CD1c-positive myeloid dendritic cell (primary cell): ENCODE measurements at regions not wholly inside any gene's neighbourhood (a gene's known extent, or its start where the extent isn't known, plus 50 kb on each side); places are given as distances from the start of the nearest gene placed in this dataset.

Experiments
- DNase-seq: peaks from one replicate; pipeline ENCODE4 v3.0.0-alpha.2; 2016; ENCODE audit errors: extremely low spot score

DNA sequence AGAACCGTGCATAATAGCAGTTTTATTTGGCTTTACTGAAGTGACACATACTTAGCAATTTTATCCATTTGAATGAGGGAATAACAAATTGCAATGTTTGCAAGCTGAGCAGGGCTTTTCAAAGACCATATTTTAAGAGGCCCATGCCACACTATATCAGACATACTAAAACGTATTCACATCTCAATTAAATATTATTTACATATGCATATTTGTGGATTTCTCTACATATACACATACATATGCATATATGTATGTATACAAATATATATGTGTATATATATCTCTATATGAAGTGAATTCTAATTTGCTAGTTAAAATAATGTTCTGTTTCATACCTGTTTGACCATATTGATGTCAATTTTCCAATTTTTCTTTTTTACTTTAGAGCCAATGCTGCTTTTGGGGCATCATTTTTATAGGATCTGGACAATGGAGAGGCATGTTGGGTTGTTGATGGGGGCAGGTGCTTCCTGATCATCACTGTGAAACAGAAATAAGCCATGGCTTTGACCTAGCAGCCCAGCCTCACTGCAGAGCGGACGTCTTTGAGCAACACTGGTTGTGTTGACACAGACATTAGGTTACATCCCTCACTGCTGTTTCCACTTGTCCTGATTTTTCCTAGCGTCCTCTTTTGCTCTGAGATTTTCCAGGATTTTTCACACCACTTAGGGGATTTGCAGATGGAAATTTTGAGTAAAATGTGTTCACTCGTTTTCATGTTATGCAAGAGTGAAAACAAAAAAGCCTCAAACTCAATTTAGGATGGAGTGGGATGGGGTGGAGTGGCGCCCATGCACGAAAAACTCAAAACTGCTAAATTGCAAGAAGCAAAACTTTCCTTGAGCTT lies 56.9 kb downstream of the RDH14 start:
- no peak for DNase-seq

DNA sequence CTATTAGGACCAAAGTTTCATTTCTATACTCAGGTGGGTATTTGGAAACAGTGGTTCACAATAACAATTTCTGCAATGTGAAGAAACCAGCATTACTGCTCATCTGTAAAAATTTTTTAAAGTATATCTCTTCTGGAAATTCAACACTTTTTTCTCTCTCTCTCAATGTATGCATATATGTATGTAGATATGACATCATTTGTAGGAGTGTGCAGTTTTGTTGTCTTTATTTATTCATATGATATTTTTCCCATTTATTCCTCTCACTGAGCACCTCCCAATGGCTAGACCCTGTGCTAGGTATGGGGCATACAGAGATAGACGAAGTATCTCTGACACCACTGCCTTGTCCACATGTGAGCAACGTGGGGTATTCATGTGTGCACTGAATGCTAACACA lies 58.3 kb downstream of the RDH14 start:
- no peak for DNase-seq

DNA sequence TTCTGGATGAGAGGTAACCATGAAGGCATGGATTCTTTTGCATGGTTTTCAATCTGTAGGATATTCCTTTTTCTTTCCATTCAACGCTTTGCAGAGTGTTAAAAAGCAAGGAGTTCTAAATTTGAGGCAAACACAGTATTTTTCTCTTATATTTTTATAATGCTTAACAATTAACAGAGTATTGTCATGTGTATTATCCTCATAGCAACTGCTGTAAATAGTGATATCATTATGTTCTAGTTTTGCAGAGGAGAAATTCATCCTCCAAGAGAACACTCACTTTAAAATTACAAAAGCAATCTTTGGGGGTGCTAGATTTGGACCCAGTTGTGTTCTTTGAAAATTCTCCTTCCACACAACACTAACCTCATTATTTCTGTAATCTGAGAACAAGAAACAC lies 58.7 kb downstream of the RDH14 start:
- no peak for DNase-seq

DNA sequence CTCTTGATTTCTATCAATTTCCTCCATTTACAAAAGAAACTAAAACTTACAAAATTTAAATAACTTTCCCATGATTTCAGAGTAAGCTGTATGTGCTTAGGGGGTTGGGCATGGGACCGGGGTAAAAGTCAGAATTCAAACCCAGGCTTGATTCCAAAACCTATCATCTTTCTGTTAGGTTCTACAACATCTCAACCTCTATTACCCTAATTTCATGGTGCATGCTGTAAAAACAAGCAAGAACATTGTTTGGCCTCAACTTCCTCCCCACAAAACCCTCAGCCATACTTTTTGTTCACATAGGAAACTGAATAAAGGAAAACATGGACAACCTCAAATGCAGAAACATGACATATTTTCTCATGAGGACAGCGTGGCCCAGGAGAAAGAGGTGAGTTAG lies 59.3 kb downstream of the RDH14 start:
- DNase-seq: no peak

DNA sequence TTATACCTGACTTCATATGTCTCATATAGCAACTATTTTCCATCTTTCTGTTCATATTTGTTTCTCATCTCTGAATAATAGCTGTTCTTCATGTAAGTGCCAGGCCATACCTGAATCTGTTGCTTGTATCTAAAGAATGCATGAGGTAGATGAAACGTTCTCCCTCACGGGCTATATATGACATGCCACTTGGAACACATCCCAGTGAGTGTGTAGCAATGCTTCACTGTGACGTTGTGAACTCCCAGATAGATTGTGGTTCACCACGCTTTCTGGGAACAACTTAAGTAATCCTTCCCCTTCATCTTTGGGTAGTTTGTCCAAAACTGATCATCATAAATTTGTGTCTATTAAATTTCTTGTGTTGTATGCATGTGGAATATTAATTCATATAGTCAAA lies 60.1 kb downstream of the RDH14 start:
- DNase-seq: no peak

DNA sequence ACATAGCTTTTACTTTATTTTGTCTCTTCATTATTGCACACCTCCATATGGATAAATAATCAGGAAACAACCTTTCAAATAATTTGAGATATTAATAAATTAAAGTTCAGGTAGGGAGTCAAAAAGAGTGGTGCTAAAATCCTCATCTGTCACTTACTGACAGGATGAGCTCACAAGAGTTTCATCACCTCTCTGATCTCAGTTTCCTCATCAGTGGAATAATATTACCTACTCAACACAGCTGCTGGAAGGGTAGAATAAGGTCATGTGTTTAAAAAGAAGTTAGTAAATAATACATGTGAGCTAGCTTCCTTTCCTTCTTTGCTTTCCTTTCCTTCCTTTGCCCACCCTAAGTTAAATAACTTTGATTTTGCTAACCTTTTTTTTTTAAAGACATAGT lies 61.9 kb downstream of the RDH14 start:
- no peak for DNase-seq

DNA sequence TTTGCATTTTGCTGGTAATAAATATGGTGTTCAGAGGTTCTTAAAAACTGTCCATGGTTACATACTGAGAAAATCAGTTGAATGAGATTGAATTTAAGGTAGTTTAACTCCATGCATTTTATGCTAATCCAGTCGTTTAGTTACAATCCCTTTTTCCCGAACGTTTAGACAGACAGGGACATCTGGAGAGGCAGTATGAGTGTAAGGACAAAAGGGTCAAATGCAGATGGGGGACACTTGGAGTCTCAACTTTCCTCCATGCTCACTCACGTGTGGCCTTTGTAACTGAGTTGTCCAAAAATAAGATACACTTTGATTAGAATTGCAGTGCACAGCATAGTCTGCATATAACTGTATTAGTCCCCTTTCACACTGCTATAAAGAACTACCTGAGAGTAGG lies 63.9 kb downstream of the RDH14 start:
- no peak for DNase-seq

DNA sequence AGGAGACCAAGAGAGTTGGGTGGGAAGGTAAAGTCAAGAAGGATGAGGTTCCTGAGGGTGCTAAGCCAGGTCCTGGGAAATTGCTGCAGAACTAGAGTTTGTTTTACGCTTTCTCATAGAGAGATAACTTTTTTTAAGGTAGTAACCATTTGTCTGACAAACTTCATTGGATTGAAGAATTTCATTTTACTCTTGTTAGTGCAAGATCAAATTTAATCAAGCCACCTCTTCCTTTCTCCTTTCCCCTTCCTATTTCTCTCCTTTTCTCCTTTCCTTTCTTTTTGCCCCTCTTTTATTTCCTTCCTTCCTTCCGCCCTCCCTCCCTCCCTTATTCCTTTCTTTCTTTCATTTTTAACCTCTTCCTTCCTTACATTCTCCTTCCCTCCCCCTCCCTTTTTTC lies 65.4 kb downstream of the RDH14 start:
- DNase-seq: no peak

DNA sequence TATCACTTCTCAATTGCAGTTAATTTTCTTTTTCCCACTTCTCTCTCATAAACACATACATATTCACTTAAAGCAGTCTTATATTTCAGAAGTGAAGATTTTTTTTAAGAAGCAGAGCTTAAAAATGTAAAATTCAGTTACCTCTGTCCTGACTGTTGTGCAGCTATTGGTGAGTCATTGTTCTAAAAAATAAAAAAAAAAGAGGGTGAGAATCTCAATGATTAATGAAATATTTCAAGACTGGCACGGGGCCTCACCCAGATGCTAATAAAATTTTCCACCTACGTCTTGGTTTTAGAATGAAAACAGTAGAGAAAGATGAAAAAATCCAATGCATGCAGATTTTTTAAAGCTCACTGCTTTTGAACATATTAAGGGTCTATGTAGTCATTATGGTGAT lies 67.7 kb downstream of the RDH14 start:
- no peak for DNase-seq

DNA sequence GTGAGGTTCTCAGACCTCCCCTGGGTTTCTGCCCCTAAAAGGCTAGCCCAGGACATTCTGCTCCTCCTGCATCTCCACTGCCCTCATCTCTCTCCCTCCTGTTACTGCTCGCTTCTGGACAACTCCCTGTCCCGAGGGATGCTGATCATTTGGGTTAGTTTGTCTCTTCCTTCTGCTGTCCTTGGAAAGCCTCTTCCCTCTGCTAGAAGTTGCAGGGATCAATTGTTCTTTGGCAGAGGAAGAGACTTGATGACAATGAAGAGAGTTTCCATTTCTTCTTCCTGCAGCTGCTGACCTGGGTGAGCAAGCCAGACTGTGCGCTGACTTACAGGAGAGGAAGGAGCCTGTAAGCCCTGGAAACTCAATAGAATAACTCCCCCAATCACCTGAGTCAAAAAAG lies 68.9 kb downstream of the RDH14 start:
- DNase-seq: no peak

DNA sequence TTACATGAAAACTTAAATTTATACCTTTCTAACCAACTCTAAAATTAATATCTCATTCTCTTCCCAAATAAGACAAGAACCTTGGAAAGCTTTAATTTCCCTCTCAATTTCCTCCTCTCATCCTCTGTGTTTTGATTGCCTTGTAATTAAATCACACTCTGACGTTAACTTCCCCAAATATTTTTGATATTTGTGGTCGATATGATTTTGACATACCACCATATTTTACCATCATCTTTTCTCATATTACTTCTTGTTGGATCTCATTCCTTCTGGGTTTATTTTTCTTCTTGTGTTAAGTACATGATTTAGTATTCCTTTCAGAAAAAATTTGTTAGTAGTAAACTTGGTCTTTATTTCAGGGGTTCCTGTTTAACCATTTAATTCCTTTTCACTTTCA lies 69.6 kb downstream of the RDH14 start:
- DNase-seq: no peak

DNA sequence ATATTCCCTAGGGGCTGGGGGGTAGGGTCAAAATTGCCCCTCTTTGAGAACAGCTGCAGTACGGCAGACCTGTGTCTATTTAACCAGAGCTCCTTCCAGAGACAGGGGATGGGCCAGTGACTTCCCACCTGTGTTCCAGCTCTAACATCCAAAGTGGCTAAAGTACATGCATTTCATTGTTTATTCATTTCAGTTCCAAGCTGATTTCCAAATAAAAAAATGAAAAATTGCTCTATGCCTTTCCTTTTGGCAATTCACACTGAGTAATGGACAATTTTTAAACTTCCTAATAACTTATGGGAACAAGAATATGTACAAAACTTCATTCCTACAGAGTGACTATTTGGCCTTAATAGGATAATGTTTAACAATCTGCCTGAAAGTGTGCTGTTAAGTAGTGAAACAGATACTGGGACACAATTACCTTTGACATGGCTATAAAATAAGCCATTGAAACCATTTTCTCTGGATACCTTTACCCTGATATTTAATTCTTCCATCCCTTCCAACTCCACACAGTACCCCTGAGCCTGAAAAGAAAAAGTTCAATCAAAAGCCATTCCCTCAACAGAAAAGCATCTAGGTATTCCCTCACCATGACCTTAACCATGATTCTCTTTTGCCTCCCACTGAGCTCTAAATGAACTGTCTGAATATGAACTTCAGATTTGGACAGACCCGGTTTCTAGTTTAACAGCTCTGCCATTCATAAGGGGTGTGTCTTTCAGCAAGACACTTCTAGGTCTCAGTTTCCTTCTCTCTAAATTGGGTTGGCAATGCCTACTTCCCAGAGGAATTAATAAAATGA lies 73.1 kb downstream of the RDH14 start:
- DNase-seq: no peak

DNA sequence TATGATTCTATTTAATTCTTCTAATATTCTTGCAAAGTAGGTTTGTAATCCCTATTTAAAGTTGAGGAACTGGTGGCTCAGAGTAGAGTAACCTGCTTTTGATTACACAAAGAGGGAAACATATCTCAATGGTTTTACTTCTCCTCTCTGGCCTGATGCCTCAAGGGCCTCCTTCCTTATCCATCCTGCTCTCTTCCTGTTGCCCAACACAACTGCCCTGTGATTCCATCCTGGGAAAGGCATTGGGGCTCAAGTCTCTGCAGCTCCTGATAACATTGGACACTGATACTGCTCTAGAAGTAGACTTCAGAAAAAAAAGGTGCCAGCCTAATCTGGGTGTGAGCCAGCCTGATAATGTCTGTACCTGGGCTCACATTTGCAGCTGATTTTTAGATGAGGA lies 75.8 kb downstream of the RDH14 start:
- no peak for DNase-seq

DNA sequence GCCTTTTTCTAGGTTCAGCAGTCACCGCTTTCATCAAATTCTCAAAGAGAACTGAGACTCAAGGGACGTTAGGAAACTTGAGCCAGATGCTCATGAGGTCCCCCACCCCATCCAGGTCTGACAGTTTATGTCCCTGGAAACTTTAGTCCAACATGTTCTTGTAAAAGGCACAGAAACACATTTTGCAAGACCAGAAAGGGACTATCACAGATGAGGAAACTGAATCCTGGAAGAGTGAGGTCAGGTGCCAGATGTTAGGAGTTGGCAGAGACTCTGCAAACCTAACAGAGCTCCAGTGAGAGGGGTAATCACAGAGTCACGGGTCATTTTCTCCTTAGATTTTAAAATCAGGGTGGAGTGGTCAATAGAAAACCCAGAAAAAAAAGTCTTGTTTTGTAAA lies 76.6 kb downstream of the RDH14 start:
- DNase-seq: no peak

DNA sequence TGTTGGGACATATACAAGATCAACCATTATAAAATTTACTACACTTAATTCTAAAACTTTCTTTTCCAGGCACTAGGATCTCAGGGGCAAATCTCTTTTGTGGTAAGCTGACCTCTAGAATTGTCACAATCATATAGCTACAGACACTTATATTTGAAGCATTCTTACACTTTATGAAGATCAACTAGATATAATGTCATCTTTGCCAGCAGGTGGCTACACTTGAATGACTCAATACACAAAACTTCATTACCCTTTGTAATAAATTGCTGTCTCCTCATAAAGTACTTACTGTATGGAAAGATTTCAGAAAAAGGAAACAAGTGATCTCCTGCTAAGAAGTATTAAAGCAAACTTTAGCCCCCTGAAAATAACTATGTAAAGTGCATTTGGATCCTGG lies 77.8 kb downstream of the RDH14 start:
- DNase-seq: no peak

DNA sequence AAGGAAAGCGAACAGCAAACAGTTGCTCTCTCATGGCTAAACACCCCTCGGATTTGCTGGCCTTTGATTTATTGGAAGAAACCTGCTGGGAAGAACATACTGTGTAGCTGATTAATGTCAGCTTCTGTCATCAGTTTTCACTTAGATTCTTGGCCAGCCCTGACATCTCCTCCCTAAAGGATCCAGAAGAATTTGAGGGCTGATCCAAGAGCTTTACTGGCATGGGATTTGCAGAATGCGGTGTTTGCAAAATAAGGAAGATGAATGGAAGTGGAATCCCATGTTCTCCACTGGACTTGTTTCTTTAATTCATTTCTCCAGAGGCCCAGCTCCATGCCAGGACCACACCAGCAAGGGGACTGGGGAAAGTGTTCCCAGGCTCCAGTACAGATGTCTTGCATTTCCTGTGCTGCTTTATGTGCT lies 80.5 kb downstream of the RDH14 start:
- no peak for DNase-seq

DNA sequence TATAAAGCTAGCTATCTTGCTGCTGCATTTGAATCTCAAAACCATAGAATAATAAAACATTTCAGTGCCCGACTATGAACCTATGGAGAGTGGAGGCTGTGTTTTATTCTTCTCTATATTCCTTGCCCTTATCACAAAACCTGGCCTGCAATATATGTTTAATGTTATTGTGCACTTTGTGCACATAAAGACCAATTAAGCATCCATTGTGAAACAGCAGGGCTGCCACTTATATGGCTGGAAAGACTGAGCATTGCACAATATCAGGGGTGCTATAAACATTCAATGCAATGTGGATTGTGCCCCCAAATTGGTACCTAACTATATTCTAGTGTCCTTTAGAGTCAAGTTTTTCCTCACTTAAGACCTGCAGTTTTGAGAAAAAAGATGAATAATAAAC lies 83.2 kb downstream of the RDH14 start:
- no peak for DNase-seq

DNA sequence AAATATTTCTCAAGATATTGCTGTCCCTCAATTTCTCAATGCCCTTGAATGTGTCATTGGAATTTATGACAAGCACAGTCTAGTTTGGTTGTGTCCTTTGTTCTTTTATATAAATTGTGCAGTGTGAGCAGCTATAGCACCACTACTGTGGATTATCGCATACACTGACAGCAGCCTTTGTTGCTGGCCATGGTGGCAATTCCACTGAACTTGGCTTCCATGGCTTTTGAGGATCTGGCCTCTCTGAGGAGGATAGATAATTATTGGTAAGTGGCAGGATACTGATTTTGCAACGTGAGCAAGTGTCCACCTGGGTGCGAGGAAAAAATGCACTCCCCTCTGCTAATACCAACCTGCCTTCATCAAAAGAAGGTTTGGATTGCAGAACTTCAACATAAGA lies 84.0 kb downstream of the RDH14 start:
- DNase-seq: no peak

DNA sequence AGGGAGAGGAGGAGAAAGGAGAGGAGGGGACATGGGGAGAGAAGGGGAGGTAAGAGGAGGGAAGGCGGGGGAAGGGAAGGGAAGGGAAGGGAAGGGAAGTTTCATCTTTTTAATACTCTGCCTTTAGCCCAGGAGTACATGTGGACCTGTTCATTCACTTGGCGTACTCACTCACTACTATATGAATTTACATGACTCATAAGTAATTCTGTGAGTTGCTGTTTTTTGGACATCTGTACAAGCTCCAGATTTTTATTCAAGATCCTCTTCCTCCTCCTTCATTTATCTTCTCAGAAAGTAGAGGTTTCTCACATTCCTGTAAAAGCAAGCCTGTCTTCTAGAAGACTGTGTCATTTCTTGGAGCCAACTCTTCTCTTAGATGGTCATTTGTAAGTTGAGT lies 84.6 kb downstream of the RDH14 start:
- DNase-seq: no peak

DNA sequence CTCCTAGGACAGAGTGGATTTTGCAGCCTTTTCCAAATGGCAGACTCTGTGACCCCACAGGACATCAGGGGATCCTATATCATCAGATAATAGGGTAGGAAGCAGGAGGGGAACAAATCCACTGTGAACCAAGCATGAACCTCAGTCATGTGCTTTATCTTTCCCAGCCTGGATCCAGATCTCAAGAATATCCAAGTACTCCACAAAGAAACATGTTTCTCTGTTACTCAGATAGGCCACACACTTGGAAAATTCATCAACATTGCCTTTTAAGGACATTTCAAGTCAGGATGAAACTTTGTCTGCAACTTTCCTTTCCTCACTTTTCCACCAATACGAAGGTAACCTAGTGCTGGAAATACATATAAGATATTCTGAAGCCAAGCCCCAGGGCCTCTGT lies 85.8 kb downstream of the RDH14 start:
- no peak for DNase-seq

DNA sequence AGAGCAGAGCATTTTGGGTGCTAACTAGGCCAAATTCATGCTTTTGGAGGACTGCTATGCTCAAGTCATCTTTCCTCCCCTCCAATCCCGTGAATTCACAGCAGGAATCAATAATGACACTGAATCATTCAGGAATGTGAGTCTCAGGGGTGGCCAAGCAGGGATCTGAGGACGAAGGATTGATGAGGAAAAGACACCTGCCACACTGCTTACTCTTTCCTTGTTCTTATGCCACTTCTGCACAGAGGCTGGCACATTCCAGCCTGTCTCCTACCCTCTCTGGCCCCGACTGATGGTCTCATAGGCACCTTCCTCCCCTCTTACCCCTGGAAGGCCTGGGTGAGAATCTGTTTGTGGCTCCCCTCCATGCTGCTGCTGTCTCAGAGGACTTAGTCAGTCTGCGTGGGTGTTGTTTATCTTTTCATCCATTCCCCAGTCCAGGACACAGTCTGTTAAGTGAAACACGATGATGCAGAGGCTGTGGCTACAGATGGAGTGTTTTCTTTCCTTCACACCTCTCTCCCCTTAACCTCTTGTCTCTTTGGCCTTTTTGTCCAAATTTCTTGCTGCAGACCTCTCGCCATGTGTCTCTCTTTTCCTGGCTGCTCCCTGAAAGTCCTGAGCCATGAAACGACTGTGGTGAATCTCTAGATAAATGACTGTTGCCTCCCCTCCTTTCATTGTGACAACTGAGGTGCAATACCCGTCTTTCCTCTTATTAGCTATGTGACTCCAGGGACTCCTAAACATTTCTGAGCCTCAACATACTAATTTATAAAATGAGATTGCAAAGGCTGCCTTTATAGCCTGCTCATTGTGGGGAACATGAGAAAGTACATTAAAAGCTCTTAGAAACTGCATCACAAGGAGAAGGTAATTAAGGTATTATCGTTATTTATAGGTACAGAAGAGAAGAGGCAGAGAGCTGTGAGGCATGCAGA lies 86.9 kb downstream of the RDH14 start:
- no peak for DNase-seq

DNA sequence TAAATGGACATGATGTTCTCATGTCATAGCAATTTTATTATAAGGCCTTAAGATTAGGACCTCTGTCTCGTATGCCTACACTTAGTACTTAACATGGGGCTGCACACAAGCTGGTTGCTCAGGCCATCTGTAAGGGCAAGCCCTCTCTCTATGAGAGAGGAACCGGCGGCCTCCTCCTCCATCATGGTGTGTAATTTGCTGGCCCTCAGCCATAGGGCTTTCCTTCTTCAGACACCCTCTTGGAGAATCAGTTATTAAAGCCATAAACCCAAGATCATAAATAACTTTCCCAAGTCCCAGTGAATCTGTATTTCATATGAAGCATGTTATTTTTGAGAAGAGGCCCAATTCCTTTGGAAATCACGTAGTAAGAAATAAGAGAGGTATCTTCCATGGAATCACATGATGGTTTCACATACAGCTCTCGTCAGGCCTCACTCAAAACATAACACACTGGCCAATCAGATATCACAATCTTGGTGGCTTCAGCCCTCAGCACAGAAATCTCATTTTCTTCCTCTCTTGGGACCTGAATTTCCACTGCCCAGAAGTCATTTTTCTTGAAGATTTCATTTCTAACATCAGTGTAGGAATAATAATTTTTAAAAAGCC lies 92.6 kb downstream of the RDH14 start:
- no peak for DNase-seq
